SIG-M5 treated with dmso at 0.1 percent for 504 hours (cell line): ENCODE measurements at regions not wholly inside any gene's neighbourhood (a gene's known extent, or its start where the extent isn't known, plus 50 kb on each side); places are given as distances from the start of the nearest gene placed in this dataset.
"Not testable (repeated sequence)": the region's sequence is repeated elsewhere in the genome, so short reads cannot be mapped to it uniquely, and the experiment has no call there.

ENCODE experiments used
- DNase-seq: peaks from one replicate; lab custom pipeline; 2025; ENCODE audit not compliant: unreplicated experiment; lab: John Stamatoyannopoulos, UW

DNA sequence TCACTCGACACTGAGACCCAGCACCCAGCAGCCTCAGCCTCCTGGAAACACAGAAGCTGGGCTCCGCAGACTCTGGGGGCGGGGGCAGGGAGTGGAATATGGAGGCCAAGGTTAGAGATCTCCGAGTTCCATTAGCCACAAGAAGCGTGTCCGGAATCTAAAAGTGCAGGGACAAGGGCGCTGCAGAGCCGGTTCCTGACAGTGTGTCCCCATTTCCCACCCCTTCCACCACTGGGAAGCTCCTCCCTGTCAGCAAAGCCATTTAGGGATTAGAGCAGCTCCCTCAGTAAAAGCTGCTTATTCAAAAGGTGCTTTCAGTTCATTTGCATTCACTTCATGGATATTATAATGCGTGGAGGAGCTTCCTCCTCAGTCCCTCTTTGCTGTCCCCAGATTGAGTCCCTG lies 74.1 kb upstream of the HSPA9 start:
- DNase-seq = no peak

DNA sequence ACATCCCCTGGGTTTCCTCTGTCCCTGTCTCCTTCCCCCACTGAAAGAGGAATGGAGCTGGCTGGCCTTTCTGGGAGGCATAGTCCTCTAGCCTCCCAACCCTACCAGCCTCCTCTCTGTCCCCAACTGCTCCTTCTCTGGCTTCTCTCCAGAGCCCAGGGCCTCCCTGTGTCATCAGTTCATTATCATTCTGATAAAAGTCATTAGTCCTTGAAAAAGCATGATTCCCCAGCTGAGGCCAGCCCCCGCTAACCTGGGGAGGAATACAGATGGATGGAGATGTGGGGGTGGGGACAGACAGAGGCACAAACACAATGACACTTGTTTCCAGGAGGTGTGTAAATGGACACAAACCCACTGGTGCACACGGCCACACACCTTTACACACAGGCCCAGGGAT lies 73.6 kb upstream of the HSPA9 start:
- DNase-seq = no peak

DNA sequence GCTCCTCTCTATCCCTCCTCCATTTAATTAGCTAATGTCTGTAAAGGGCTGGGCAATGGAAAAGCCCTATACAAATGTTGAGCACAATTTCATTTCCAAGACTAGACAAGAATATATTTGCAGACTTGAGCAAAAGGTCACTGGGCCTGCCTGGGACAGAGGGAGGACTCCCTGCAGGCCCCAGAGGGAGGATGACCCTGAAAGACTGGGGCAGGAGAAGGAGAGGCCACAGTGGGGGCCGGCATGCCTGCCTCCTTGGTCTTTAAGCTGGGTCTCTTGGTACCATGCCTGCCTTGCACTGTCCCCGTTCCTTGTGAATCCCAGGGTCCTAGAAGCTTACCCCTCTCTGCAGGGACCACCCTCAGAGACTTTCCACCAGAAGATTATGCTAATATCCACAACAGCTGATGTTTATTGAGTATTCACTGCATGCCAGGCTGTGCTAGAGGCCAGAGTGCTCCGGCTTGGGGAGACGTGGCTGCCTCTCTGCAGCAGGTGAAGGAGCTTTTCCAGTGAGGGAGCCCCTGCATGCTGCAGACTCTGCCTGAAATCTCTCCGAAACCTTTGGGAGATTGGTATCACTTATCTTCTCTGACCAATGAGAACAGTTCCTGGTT lies 72.7 kb upstream of the HSPA9 start:
- no peak for DNase-seq

DNA sequence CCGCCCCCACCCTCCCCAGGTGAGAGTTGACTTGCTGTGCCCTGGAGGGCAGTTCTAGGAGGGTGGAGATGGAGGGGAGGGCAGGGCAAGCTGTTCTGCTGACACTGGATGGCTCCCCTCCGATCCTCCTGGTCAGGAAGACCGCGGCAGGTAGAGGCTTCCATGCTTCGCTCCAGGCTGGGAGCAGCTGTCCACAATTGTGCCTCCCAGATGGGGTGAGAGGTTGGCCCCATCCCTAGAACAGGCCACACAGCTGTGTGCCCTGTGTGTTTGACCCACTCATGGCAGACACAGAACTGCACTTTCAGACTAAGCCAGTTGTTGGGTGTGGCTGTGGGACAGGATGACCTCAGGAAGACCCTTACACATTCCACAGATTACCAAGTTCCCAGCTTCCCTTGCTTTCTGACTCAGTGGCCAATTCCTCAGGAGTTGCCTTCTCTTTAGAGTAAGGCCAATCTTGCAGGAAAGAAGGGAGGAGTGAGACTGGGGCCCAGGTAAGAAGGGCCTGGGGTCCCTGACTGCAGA lies 72.1 kb upstream of the HSPA9 start:
- DNase-seq = no peak

DNA sequence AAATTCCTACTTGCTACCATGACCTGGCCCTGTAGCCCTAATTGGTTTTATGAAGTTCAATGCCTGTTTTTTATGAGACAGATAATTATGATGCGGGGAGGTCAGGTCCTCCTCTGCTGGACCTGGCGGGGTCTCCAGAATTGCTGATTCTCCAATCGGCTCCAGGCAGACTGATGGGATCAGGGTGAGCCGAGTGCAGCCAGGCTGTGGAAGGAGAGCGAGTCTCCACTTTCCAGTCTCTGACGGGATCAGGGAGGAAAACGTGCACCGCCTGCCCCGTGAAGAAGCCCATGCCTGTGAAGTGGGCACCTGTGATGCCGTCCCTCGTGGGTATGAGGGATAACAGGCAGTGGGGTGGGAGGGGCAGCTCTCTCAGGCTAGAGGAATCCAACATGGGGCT lies 71.5 kb upstream of the HSPA9 start:
- no peak for DNase-seq

DNA sequence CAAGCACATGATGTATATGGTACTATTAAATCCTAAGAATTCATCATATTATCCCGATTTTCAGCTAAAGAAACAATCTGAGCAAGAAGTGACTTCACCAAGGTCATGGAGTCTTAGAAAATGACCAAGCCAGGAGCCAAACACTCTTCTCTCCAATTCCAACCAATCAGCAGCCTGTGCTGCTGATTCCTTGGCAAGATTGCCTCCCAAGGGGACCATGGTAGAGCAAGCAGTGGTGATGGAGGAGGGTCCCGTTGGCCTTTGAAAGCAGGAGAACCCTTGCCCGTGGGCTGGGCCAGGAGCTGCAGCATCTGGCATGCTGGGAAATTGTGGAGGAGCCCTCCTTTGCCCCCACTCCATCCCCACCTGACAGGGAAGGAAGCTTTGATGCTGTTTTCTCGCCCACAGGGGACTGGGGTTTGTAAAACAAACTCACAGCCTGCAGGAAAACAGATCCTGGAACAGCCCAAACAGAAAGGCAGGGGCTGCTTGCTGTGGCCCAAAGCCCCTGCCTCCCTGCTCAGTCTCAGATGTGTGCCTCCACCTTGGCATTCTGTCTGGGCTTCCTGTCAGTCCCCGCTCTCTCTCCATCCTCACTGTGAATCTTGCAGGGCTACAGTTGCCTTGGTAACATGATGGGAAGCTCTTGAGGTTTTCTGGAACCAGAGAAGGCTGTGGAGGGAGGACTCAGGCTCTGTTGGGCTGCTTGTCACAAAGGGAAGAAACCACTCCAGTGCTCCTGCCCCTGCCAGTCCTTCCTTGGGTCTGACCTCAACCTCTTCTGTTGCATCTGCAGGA lies 70.8 kb upstream of the HSPA9 start:
- no peak for DNase-seq

DNA sequence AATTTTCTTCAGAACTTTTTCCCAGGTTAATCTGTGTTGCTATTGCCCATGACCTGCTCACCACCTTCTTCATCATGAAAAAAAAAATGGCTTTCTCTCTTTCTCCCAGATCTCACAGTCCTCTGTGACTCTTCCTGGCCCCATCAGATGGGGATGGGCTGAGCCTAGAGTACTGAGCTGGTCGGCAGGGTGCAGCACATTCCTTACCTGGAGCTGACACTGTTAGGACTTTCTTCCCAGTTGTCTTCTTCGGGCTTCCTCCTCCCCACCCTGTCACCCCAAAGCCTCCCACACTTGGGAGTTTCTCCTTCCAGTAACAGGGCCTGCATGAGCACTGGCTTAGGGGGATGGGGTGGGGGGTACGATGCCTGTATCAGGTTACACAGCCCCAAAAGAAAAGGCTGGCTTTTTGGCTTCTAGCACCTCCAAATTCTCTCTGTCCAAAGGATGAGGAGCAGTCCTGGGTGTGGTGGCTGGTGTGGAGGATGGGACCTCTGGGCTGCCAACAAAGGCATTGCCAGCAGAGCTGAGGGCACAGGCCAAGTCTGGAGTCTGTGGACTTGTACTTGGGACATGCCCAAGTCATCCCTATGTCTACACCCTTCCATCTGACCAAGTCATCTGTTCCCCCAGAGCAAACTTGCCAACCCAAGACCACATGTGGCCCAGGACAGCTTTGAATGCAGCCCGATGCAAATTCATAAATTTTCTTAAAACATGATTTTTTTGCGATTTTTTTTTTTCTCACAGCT lies 68.0 kb upstream of the HSPA9 start:
- DNase-seq = no peak

DNA sequence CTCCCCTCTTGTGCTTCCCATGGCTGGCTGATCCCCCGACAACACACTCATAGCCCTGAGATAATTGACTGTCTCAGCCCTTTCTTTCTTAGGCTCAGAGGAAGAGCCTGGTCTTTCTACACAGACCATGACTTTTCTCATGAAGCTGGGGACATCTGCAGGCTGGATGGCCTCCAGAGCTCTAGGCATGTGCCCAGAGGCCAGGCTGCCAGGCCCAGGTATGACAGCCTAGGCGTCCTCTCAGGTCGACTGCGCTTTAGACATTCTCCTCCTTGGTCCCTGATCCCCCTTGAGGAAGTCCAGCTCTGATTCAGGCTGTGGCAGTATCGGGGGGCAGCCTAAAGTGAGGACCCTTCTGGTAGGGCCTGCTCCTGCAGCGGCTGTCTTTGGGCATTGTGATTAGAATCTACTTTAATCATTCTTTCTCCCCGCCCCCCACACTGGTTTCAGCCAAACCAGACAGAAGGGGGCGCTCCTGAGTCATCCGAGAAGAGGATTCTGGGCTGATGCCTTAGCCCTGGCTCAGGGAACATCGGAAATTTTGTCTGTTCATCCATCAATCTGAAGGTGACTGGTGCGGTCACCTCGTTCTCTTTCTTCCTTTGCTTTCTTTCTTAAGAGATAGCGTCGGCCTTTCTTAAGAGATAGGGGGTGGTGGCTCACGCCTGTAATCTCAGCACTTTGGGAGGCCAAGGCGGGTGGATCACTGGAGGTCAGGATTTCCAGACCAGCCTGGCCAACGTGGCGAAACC lies 66.5 kb upstream of the HSPA9 start:
- peak; percentile 68 for DNase-seq

DNA sequence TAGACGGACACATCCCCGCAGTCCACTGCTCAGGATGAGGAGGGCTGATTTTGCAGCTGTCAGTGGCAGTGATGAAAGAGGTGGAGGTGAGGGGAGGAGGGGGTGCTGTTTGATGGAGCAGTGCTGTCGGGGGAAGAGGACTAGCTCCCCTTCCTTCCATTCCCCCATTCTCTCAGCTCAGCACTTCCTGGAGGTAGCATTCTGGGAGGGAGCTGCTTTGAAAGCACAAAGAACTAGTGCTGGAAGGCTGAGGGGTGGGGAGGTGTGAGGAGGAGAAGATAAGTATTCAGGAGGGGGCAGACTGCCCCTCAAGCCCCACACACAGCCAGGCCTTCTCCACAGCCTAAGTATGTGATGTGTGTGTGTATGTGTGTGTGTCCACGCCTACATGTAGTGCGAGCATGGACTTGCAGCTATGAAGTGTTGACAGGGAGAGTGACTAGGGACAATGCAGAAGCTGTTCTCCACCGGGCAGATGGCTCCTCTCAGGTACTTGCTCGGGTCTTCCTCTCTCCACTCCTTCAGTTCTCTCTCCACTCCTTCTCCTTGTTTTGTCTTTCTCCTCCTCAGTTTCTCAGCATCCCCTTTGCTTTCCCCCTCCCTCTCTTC lies 65.5 kb upstream of the HSPA9 start:
- no peak for DNase-seq

DNA sequence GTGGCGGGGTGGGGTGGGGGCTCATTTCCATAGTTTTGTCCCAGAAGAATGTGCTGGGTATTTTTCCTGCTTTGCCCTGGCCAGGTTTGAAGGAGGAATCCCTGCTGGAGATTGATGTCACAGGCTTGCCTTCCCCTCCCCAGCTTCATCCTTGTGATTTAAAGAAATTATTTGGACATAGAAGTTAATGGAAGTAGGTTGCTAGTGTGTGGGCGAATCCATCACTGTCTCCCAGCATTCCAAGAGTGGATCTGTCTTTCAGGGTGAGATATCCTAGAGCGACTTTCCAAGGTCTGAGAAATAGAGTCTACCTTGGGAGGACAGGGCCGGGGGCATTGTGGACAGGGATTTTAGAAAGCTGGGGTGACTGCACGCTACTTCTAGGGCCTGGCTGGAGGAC lies 64.9 kb upstream of the HSPA9 start:
- DNase-seq = no peak

DNA sequence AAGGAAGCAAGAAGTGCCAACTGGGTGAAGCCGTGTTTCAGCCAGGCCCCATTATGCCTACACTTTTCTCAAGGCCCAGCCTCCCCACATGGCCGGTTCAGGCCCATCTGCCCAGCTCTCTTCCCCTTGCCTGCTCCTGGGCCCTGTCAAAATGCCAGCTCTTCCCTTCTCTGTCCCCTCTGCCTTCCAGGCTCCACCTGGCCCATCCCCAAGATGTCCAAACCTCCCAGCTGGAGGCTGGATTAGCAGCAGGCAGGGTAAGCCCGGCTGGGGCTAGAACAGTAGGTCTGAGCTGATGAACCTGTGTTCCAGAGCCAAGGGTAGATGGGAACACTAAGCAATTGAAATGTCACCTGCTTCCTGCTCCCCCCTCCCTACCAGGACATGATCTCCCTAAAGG lies 64.1 kb upstream of the HSPA9 start:
- DNase-seq = no peak

DNA sequence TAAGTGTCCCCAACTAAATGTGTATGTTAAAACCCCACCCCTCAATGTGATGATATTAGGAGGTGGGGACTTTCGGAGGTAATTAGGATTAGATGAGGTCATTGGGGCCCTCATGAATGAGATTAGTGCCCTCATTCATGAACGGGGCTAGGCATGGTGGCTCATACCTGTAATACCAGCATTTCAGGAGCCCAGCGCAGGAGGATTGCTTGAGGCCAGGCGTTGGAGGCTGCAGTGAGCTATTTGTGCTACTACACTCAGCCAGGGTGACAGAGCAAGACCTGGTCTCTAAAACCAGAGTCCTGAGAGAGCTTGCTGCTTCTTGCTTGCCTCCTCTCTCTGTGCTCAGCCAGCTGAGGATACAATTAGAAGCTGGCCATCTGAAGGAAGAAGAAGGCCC lies 62.1 kb upstream of the HSPA9 start:
- no peak for DNase-seq

DNA sequence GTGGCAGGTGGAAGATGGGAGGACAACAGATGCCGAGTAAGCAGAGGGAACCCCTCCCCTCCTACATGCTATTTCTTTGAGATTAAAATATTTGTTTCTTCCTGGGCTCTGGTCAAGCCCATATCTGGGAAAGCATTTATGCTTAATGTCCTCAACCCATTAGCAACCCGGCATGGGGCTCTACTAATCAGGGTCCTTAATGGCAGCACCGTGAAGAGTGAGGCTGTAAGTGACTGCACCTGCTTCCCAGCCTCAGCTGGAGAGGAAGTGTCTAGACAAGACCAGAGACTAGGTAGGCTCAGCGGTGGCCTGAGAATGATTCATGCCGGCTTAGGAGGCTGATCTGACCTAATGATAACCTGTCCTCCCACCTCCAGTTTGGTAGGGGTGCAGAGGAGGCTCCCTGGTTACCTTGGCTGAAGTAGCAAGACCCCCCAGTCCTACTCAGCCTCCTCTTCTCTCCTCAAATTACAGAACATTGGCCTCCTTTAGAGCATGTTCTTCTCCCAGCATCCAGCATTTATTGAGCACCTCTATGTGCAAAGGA lies 61.3 kb upstream of the HSPA9 start:
- DNase-seq = no peak

DNA sequence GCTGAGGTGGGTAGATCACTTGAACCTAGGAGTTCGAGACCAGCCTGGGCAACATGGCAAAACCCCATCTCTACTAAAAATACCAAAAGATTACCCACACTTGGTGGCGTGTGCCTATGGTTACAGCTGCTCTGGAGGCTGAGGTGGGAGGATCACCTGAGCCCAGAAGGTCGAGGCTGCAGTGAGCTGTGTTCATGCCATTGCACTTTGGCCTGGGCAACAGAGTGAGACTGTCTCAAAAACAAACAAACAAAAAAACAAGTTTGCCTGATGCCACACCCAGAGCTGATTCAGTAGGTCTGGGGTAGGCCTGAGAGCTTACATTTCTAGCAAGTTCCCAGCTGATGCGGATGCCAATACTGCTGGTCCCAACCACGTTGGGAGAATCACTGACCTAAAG lies 60.5 kb upstream of the HSPA9 start:
- DNase-seq = no peak

DNA sequence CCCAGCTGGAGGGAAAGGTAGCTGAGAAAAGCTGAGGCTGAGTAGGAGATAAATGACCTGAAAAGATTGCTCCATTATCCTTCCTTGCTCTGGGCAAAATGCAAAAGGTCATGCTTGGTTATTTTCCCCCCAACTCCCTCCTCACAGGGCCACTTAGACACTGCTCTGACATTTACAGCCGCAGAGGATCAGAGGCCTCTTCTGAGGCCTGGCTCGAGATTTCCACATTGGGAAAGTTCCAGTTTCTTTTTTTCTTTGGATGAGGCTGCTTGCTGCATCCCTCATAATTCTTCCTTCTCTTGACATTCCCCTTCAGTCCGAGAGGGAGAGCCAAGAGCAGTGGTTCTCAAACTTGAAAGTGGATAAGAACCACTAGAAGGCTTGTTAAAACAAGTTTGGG lies 60.1 kb upstream of the HSPA9 start:
- no peak for DNase-seq

DNA sequence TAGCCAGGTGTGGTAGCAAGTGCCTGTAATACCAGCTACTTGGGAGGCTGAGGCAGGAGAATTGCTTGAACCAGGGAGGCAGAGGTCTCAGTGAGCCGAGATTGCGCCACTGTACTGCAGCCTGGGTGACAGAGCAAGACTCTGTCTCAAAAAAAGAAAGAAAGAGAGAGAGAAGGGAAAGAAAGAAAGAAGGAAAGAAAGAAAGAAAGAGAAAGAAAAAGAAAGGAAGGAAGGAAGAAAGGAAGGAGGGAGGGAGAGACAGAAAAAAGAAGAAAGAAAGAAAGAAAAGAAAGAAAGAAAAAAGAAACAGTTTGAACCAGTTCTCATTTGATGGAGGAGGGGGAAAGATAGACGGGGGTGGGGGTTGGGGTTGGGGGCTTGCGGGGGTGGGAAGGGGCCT lies 59.6 kb upstream of the HSPA9 start:
- DNase-seq = not testable (repeated sequence)

DNA sequence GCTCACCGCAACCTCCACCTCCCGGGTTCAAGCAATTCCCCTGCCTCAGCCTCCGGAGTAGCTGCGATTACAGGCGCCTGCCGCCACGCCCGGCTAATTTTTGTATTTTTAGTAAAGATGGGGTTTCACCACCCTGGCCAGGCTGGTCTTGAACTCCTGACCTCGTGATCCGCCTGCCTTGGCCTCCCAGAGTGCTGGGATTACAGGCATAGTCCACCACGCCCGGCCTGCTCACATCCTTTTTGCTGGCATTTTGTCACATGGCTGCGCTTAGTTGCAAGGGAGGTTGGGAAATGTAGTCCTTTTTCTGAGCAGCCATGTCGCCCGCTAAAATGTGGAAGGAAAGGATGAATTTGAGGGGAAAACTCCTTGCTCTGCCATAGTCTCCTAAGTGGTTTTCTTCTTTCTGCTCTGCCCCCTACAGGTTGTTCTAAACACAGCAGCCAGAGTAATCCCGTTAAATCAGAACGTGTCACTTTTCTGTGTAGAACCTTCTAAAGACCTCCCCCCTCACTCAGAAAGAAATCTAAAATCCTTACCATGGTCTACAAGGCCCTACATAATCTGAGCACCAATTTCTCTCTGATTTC lies 57.8 kb upstream of the HSPA9 start:
- peak; percentile 63 for DNase-seq

DNA sequence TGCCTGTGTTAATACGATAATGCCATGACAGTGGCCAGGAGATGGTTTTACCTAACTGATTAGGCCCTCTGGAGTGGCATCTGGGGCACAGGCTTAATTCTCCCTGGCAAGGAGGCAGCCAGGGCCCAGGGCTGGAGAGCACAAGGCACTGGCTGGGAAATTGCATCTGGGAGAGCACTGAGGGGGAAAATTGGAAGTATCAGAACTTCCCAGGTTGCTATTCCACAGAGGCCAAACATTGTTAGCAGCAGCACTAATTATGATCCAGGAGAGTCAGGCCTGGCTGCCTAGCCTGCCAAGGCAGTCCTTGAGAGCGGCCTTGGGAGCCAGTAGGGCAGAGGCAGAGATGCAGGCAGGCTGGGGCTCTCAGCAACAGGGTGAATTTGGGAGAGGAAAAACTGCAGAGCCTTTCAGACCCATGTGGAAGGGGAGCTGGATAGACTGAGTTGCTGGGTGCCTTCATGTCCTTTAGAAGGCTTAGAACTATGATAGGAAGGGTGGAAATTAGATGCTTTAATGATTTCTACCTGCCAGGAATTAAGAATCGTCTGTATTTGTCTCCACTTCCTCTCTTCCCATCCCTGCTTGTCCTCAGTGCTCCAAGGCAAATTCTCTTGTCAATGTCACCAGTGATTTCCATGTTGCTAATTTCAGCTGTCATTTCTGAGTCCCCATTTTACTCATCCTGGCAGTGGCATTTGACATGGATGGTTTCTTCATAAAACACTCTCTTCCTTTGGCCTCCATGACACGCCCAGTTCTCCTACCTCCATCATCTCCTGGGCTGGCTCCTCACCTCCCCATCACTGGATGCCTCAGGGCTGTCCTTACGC lies 56.1 kb upstream of the HSPA9 start:
- DNase-seq = no peak

DNA sequence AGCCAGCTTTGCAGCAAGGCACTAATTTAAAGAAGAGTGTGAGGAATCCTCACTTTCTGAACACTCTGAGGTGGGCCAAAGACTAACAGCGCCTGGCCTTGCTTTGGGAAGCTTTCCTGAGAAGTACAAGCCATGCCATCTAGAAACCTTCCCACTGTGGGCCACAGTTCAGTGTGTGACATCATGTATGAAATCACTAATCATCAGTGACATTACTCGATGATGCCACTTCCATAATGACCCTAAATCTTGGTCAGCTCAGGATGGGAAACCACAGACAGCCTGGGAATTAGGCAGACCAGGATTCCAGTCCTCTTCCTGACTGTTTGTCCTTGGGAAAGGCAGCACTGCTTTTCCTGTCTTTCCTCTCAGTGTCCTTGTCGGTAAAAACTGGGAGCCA lies 54.2 kb upstream of the HSPA9 start:
- DNase-seq = no peak
